ENCODE measurements at regions not wholly inside any gene's neighbourhood (a gene's known extent, or its start where the extent isn't known, plus 50 kb on each side); places are given as distances from the start of the nearest gene placed in this dataset.

GRCh38 chr3:194939532-194939909 is 253.8 kb downstream of the FAM43A start:
- TF ChIP-seq CTCF (conservative IDR thresholded peaks at IDR 0.05), result no peak
- TF ChIP-seq ZFX (IDR thresholded peaks at IDR 0.05), result no peak
- no peak overlapping the region for H3K27ac ChIP-seq

GRCh38 chr3:194939949-194940770 is 254.5 kb downstream of the FAM43A start:
- TF ChIP-seq ZFX (IDR thresholded peaks at IDR 0.05) (no peak), CTCF (conservative IDR thresholded peaks at IDR 0.05) (no peak)
- H3K27ac ChIP-seq, result no peak overlapping the region

- H3K27ac ChIP-seq, result no peak overlapping the region
- TF ChIP-seq ZFX (IDR thresholded peaks at IDR 0.05), result no peak
- TF ChIP-seq CTCF (conservative IDR thresholded peaks at IDR 0.05), result no peak
These were observed 255.8 kb downstream of the FAM43A start for GRCh38 chr3:194941360-194941955.

DNA sequence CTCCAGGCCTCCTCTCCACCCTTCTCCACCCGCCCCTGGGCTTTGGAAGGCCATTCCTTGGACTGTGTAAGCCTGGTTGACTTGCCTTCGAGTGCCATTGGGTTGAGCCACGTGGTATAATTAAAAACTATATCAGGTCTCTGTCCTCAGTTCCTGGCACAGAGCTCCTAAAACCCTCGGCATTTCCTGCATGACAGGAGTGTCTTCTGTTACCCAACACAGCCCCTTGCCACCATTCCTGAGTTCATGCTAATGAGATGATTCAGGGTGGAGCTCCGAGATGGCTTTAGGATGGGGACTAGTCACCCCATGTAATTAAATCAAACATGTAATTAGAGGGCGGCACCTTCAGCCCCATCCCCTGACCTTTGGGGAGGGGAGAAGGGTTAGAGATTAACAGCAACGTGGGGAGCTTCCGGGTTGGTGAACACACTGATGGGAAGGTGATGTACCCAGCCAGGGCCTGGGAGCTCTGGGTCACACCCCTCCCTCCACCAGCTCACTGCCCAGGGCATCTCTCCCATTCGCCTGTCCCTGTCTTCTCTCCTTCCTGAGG is 256.4 kb downstream of the FAM43A start:
- no peak overlapping the region for H3K27ac ChIP-seq
- TF ChIP-seq CTCF (conservative IDR thresholded peaks at IDR 0.05) (no peak), ZFX (IDR thresholded peaks at IDR 0.05) (no peak)

DNA sequence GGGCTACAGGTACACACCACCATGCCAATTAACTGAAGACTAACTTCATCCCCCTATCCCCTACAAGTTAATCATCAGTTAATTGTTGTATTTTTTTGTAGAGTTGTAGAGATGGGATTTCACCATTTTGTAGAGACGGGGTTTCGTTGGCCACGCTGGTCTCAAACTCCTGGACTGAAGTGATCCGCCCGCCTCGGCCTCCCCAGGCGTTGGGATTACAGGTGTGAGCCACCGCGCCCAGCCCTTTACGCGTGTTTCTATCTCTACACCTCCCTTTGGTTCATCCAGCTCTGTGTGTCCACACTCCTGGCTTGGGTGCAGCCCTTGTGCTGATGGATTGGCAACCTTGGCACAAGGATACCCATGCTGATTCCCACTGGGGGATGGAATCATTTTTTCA is 258.8 kb downstream of the FAM43A start:
- no peak overlapping the region for H3K27ac ChIP-seq
- TF ChIP-seq ZFX (IDR thresholded peaks at IDR 0.05) (no peak), CTCF (conservative IDR thresholded peaks at IDR 0.05) (no peak)

- no peak for TF ChIP-seq ZFX (IDR thresholded peaks at IDR 0.05)
- no peak for TF ChIP-seq CTCF (conservative IDR thresholded peaks at IDR 0.05)
- H3K27ac ChIP-seq, result no peak overlapping the region
These were observed 259.8 kb downstream of the FAM43A start for GRCh38 chr3:194945508-194945907.

- no peak overlapping the region for H3K27ac ChIP-seq
- TF ChIP-seq ZFX (IDR thresholded peaks at IDR 0.05) (no peak), CTCF (conservative IDR thresholded peaks at IDR 0.05) (no peak)
These were observed 260.4 kb downstream of the FAM43A start for GRCh38 chr3:194946091-194946490.

All from C4-2B (cell line).